ENCODE measurements at regions not wholly inside any gene's neighbourhood (a gene's known extent, or its start where the extent isn't known, plus 50 kb on each side); places are given as distances from the start of the nearest gene placed in this dataset.

DNA sequence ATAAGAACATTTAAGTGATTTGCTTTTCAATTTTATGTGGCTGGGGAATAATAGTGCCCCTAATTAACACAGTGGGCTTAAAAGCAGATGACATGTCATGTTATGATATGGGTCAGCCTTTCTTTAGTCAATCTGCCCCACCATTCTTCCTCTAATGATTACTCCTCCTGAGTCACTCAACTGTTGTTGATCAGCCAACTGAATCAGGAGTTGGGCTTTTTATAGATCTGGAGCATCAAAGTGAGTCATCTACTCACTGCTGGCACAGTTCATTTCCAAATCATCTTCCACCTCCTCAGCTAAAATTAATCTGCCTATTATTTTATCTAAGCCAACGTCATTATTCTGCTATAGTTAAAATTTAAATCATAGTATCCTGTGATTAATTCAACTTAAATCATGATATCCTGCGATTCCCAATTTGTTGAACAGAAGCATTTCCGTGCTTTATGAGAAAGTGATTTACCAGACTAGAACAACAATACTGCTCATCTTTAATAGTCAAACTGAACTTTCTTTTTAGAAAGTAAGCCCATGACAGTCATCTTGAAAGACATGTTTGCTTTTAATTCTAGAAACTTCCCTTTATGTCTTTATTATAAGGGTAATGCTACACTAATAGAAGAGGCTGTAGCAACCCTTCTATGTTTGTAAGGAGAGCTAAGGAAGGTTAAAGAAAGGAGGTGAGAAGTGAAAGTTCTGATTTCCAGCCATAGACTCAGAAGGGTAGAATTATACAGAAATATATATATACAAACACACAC, 551.4 kb downstream of the TBC1D4 start:
- no peak for DNase-seq

GRCh38 chr13:74929436-74929835, 552.5 kb downstream of the TBC1D4 start:
- DNase-seq = no peak

GRCh38 chr13:74927823-74928222, 554.1 kb downstream of the TBC1D4 start:
- no peak for DNase-seq

- DNase-seq = no peak
Measured at GRCh38 chr13:74922963-74923362, 559.0 kb downstream of the TBC1D4 start.

- DNase-seq = no peak
Measured at GRCh38 chr13:74921326-74921725, 560.6 kb downstream of the TBC1D4 start.

DNA sequence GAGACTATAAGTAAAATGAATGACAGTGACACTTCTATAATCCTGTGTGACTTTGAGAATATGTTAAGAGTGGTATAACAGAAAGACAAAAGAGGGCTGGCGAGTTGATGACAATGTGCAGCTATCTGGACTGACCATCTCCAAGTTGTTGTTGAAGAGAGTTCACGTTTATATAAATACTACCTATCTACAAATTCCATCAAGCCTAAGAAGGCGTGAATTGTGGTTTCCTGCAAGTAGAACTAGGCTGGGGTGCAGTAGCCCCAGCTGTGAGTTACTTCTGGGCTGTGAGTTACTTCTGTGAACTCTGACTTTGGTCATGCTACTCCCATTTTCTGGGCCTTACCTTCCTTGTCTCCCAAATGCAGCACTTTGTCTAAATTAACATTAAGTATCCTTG, 561.0 kb downstream of the TBC1D4 start:
- no peak for DNase-seq

- DNase-seq = no peak
Measured at GRCh38 chr13:74920361-74920760, 561.6 kb downstream of the TBC1D4 start.

- DNase-seq = no peak
Measured at GRCh38 chr13:74919914-74920313, 562.1 kb downstream of the TBC1D4 start.

GRCh38 chr13:74912898-74913297, 569.1 kb downstream of the TBC1D4 start:
- no peak for DNase-seq

DNA sequence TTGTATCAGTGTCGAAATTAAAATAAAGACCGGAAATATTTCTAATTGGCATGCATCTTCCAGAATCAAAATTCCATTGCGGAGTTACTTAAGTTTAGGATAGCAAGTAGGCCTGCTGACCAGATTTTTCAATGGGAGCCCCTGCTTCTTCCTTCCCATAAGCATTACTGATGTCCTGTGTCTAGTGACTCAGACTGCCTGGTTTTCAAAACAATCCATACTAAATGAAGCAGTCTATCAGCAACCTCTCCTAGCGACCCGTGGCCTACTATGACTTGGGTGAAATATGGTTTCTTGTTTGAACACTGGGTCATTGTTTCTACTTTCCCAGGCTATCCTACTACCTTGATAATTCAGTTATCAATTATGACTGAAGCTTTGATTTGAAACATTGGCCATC, 571.6 kb downstream of the TBC1D4 start:
- no peak for DNase-seq

DNA sequence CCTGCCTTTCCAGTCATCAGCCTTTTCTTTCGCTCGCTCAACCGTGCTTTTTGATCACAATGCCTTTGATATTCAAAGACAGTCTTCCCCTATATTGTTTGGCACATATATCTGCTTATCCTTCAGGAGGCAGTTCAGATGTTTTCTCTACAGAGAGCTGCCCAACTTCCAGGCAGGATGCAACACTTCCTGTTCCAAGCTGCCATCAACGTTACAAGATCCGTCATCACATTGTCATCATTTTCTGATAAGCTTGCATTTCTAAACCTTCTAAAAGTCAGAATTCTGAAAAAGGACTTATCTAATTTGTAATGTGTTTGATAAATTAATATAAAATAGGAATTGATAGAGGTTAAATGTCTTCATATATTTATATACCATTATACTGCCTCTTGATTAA, 574.2 kb downstream of the TBC1D4 start:
- DNase-seq = no peak

DNA sequence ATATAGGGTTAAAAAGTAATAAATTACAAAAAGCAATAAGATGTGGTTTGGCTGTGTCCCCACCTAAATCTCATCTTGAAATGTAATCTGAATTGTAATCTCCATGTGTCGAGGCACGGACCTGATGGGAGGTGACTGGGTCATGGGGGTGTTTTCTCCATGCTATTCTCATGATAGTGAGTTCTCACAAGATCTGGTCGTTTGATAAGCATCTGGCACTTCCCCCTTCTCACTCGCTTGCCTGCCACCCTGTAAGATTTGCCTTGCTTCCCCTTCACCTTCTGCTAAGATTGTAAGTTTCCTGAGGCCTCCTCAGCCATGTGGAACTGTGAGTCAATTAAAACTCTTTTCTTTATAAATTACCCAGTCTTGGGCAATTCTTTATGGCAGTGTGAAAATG, 577.4 kb downstream of the TBC1D4 start:
- no peak for DNase-seq

- DNase-seq = no peak
Measured at GRCh38 chr13:74895042-74895796, 586.8 kb downstream of the TBC1D4 start.

- no peak for DNase-seq
Measured at GRCh38 chr13:74892096-74892495, 589.9 kb downstream of the TBC1D4 start.

GRCh38 chr13:74891610-74892009, 590.4 kb downstream of the TBC1D4 start:
- peak in 1 of 2 experiments; percentile 7 for DNase-seq

GRCh38 chr13:74889321-74889720, 592.6 kb downstream of the TBC1D4 start:
- DNase-seq = no peak

DNA sequence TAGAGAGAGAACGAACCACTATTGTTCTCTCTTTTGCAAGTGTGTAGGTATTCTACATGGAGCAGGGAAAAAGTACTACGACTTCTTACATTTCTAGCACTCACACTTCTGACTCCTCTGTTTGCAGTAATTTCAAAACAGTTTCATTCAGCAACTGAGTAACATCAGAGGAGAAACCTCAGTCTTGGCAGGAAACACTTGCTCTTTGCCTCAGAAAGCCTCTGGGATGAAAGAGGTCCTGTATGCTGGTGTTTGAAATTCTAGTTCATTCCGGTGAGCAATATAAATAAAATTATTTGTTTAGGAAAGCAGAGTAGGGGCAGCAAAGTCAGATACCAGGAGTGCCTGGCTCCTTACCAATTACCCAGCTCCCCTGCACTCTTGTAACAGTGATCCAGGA, 595.5 kb downstream of the TBC1D4 start:
- no peak for DNase-seq

GRCh38 chr13:74883834-74884233, 598.1 kb downstream of the TBC1D4 start:
- DNase-seq = no peak

GRCh38 chr13:74871369-74872070, 610.4 kb downstream of the TBC1D4 start:
- DNase-seq = no peak

- DNase-seq = no peak
Measured at GRCh38 chr13:74870865-74871264, 611.1 kb downstream of the TBC1D4 start.

- no peak for DNase-seq
Measured at GRCh38 chr13:74869846-74870245, 612.1 kb downstream of the TBC1D4 start.

GRCh38 chr13:74868049-74868448, 613.9 kb downstream of the TBC1D4 start:
- no peak for DNase-seq

DNA sequence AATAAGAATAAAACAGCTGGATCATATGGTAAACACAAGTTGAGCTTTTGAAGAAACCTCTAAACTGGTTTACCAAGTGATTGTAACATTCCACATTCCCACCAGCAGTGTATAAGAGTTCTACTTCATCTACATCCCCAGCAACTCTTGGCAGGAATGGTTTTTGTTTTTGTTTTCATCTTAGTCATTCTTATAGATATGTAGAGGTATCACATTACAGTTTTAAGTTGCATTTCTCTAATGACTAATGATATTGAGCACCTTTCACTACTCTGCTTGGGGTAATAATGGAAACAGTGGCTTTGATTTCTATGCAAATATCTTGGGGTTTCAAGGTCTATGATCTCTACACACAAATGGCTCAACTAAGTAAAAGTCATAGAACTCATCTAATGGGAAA, 614.5 kb downstream of the TBC1D4 start:
- no peak for DNase-seq

- no peak for DNase-seq
Measured at GRCh38 chr13:74866101-74866500, 615.9 kb downstream of the TBC1D4 start.
